H9 (cell line): ENCODE measurements at regions not wholly inside any gene's neighbourhood (a gene's known extent, or its start where the extent isn't known, plus 50 kb on each side); places are given as distances from the start of the nearest gene placed in this dataset.

Experiments
- DNase-seq: peaks from one replicate; pipeline ENCODE4 v3.0.0-alpha.2; 2017
- H2AFZ ChIP-seq: one replicate; pipeline ENCODE4 v1.6.1; 2013; ENCODE audit warnings: mild to moderate bottlenecking, low read length, control low read depth, moderate library complexity
- H2AK5ac ChIP-seq: 2 replicates; pipeline ENCODE4 v1.6.1; 2013; ENCODE audit warnings: low read length, control low read depth, mixed read lengths; ENCODE audit not compliant: insufficient read length
- H2BK120ac ChIP-seq: one replicate; pipeline ENCODE4 v1.6.1; 2013; ENCODE audit warnings: low read depth, mild to moderate bottlenecking, low read length, control low read depth, inconsistent platforms; ENCODE audit not compliant: poor library complexity, severe bottlenecking
- H2BK12ac ChIP-seq: 2 replicates; pipeline ENCODE4 v1.6.1; 2013; ENCODE audit warnings: low read length, control low read depth, mixed read lengths, low read depth; ENCODE audit not compliant: insufficient read length
- H2BK15ac ChIP-seq: 2 replicates; pipeline ENCODE4 v1.6.1; 2013; ENCODE audit warnings: low read depth, low read length, control low read depth
- H2BK20ac ChIP-seq: one replicate; pipeline ENCODE4 v1.6.1; 2013; ENCODE audit warnings: low read depth, mild to moderate bottlenecking, low read length, control low read depth, inconsistent platforms; ENCODE audit not compliant: poor library complexity, severe bottlenecking
- H2BK5ac ChIP-seq: 2 replicates; pipeline ENCODE4 v1.6.1; 2013; ENCODE audit warnings: low read length, control low read depth, mixed read lengths; ENCODE audit not compliant: insufficient read length
- H3K14ac ChIP-seq: 2 replicates; pipeline ENCODE4 v1.6.1; 2013; ENCODE audit warnings: low read length, control low read depth; ENCODE audit not compliant: insufficient read depth
- H3K18ac ChIP-seq: 2 replicates; pipeline ENCODE4 v1.6.1; 2013; ENCODE audit warnings: low read depth, mild to moderate bottlenecking, mixed read lengths, low read length, control low read depth; ENCODE audit not compliant: insufficient read length
- H3K23ac ChIP-seq: 2 replicates; pipeline ENCODE4 v1.6.1; 2013; ENCODE audit warnings: low read length, control low read depth, mixed read lengths, low read depth; ENCODE audit not compliant: insufficient read length
- H3K23me2 ChIP-seq: 2 replicates; pipeline ENCODE4 v1.6.1; 2013; ENCODE audit warnings: low read depth, mild to moderate bottlenecking, mixed read lengths, low read length, control low read depth; ENCODE audit not compliant: insufficient read length, poor library complexity, severe bottlenecking
- H3K27ac ChIP-seq: 2 replicates; pipeline ENCODE4 v1.5.1; 2013; ENCODE audit warnings: low read length, control low read depth, mixed read lengths, low read depth; ENCODE audit not compliant: insufficient read length
- H3K27me3 ChIP-seq: 2 replicates; pipeline ENCODE4 v1.6.1; 2013; ENCODE audit warnings: low read length, control low read depth, inconsistent platforms; ENCODE audit not compliant: insufficient read depth
- H3K4ac ChIP-seq: 2 replicates; pipeline ENCODE4 v1.6.1; 2013; ENCODE audit warnings: low read depth, mild to moderate bottlenecking, control low read depth, inconsistent platforms, low read length, moderate library complexity
- H3K4me1 ChIP-seq: 2 replicates; pipeline ENCODE4 v1.6.1; 2013; ENCODE audit warnings: low read length, control low read depth, inconsistent platforms; ENCODE audit not compliant: insufficient read depth
- H3K4me2 ChIP-seq: 2 replicates; pipeline ENCODE4 v1.6.1; 2013; ENCODE audit warnings: low read length, control low read depth, mixed read lengths; ENCODE audit not compliant: insufficient read length, insufficient read depth
- H3K56ac ChIP-seq: 2 replicates; pipeline ENCODE4 v1.6.1; 2013; ENCODE audit warnings: low read depth, mild to moderate bottlenecking, mixed read lengths, low read length, control low read depth; ENCODE audit not compliant: insufficient read length
- H3K79me1 ChIP-seq: 2 replicates; pipeline ENCODE4 v1.6.1; 2013; ENCODE audit warnings: low read depth, mild to moderate bottlenecking, moderate library complexity, low read length, control low read depth, inconsistent platforms; ENCODE audit not compliant: insufficient read depth, poor library complexity, severe bottlenecking
- H3K79me2 ChIP-seq: 2 replicates; pipeline ENCODE4 v1.6.1; 2013; ENCODE audit warnings: low read length, control low read depth, inconsistent platforms; ENCODE audit not compliant: insufficient read depth
- H3K9ac ChIP-seq: 2 replicates; pipeline ENCODE4 v1.6.1; 2013; ENCODE audit warnings: low read length, control low read depth, mixed read lengths; ENCODE audit not compliant: insufficient read length; ENCODE audit errors: extremely low read depth
- H3K9me3 ChIP-seq: one replicate; pipeline ENCODE4 v1.6.1; 2013; ENCODE audit warnings: low read depth, low read length, inconsistent platforms; ENCODE audit not compliant: control insufficient read depth
- H3T11ph ChIP-seq: one replicate; pipeline ENCODE4 v1.6.1; 2013; ENCODE audit warnings: mild to moderate bottlenecking, low read length, control low read depth, inconsistent platforms
- H4K20me1 ChIP-seq: one replicate; pipeline ENCODE4 v1.6.1; 2013; ENCODE audit not compliant: control insufficient read depth, insufficient read length, insufficient read depth
- H4K5ac ChIP-seq: 2 replicates; pipeline ENCODE4 v1.6.1; 2013; ENCODE audit warnings: low read depth, mild to moderate bottlenecking, mixed read lengths, low read length, control low read depth; ENCODE audit not compliant: insufficient read length
- H4K8ac ChIP-seq: replicated peaks from 2 replicates; pipeline ENCODE4 v1.6.1; 2013; ENCODE audit warnings: low read length, control low read depth, mixed read lengths, low read depth; ENCODE audit not compliant: insufficient read length
- H4K91ac ChIP-seq: 2 replicates; pipeline ENCODE4 v1.6.1; 2013; ENCODE audit warnings: low read depth, mild to moderate bottlenecking, moderate library complexity, mixed read lengths, low read length, control low read depth; ENCODE audit not compliant: insufficient read length
- H3K27ac Mint-ChIP-seq, 3 experiments: 2 replicates in 2 of 3; 3 replicates in 1 of 3; pipeline ENCODE4 v1.8.0; 2020 to 2021; ENCODE audit warnings: mixed read lengths in 3 of 3, mild to moderate bottlenecking in 1 of 3, moderate library complexity in 1 of 3
- H3K27me3 Mint-ChIP-seq: 2 replicates; pipeline ENCODE4 v1.8.0; 2021; ENCODE audit warnings: low read depth, mild to moderate bottlenecking, moderate library complexity, mixed read lengths
- H3K36me3 Mint-ChIP-seq, 3 experiments: 2 replicates in 2 of 3; 3 replicates in 1 of 3; pipeline ENCODE4 v1.8.0; 2020 to 2021; ENCODE audit warnings: low read depth in 3 of 3, mixed read lengths in 3 of 3; ENCODE audit not compliant: insufficient read depth in 1 of 3
- H3K4me1 Mint-ChIP-seq, 2 experiments: 2 replicates each; pipeline ENCODE4 v1.8.0; 2020; ENCODE audit warnings: mixed read lengths in 2 of 2
- H3K4me3 Mint-ChIP-seq, 2 experiments: 2 replicates in 1 of 2; 3 replicates in 1 of 2; pipeline ENCODE4 v1.8.0; 2020 to 2021; ENCODE audit warnings: mild to moderate bottlenecking in 2 of 2, mixed read lengths in 2 of 2, moderate library complexity in 1 of 2
- H3K9me3 Mint-ChIP-seq, 2 experiments: 2 replicates in 1 of 2; 3 replicates in 1 of 2; pipeline ENCODE4 v1.8.0; 2020; ENCODE audit warnings: mild to moderate bottlenecking in 2 of 2, mixed read lengths in 2 of 2, moderate library complexity in 1 of 2
- CTCF ChIP-seq: fragments of 200-600 bp; sonication (generic); conservative IDR thresholded peaks from 3 replicates; pipeline ENCODE4 v1.8.0; 2021; ENCODE audit warnings: antibody characterized with exemption, mild to moderate bottlenecking
- WGBS: extraction: QIAGEN DNeasy Blood & Tissue Kit; methylation state at CpG from one replicate; pipeline ENCODE4 v1.1.7; 2013; ENCODE audit warnings: missing lambda C conversion rate, low lambda C conversion rate, mixed read lengths; ENCODE audit not compliant: insufficient read length; ENCODE audit errors: extremely low coverage; 5-methylcytosine and 5-hydroxymethylcytosine counted together

- Histone ChIP-seq H3K4me2 (no peak overlapping the region), H2BK12ac (no peak overlapping the region), H3K27me3 (no peaks in the 10 kb centered on the region), H2AFZ (no peak overlapping the region), H3K14ac (no peak overlapping the region), H3K4me1 (no peaks in the 10 kb centered on the region), H3K79me1 (no peaks in the 10 kb centered on the region), H3K9ac (no peak overlapping the region), H4K8ac (no peak overlapping the region), H3K27ac (no peak overlapping the region), H4K91ac (no peak overlapping the region), H3K4ac (no peak overlapping the region), H2BK15ac (no peak overlapping the region), H3K56ac (no peak overlapping the region), H3K23me2 (no peaks in the 10 kb centered on the region), H4K20me1 (no peaks in the 10 kb centered on the region), H2BK120ac (no peak overlapping the region), H3T11ph (no peak overlapping the region), H4K5ac (no peak overlapping the region), H3K23ac (no peak overlapping the region), H3K9me3 (peaks cover 92% of the 10 kb centered on the region), H2BK5ac (no peak overlapping the region), H3K79me2 (no peaks in the 10 kb centered on the region), H2AK5ac (no peak overlapping the region), H2BK20ac (no peak overlapping the region), H3K18ac (no peak overlapping the region)
- no CpG with 5 or more reads among the region's 16 CpGs for WGBS
- Mint-ChIP-seq H3K9me3 (peaks cover 84 to 91% of the 10 kb centered on the region in 2 experiments), H3K4me3 (peak overlapping the region in 1 of 2 experiments; percentile 15; a peak in 1 of 5 replicates), H3K4me1 (no peaks in the 10 kb centered on the region), H3K36me3 (peaks cover 15 to 22% (median 15%) of the 10 kb centered on the region in 3 experiments; a peak in 6 of 7 replicates), H3K27me3 (peaks cover 3% of the 10 kb centered on the region), H3K27ac (peak overlapping the region in 1 of 3 experiments; percentile 74; a peak in 1 of 7 replicates)
- no peak for TF ChIP-seq CTCF
- DNase-seq = peak; percentile 12
These were observed 326.9 kb downstream of the TMEM121 start for GRCh38 chr14:105853089-105853906.
